ENCODE measurements at regions not wholly inside any gene's neighbourhood (a gene's known extent, or its start where the extent isn't known, plus 50 kb on each side); places are given as distances from the start of the nearest gene placed in this dataset.
"Not testable (repeated sequence)": the region's sequence is repeated elsewhere in the genome, so short reads cannot be mapped to it uniquely, and the experiment has no call there.

GRCh38 chr5:104612005-104612404 is 1049.4 kb upstream of the NUDT12 start:
- DNase-seq (ENCODE audit: low read depth in 2 of 2) = no peak

GRCh38 chr5:104611135-104611767 is 1048.7 kb upstream of the NUDT12 start:
- DNase-seq (ENCODE audit: low read depth in 2 of 2) = no peak

DNA sequence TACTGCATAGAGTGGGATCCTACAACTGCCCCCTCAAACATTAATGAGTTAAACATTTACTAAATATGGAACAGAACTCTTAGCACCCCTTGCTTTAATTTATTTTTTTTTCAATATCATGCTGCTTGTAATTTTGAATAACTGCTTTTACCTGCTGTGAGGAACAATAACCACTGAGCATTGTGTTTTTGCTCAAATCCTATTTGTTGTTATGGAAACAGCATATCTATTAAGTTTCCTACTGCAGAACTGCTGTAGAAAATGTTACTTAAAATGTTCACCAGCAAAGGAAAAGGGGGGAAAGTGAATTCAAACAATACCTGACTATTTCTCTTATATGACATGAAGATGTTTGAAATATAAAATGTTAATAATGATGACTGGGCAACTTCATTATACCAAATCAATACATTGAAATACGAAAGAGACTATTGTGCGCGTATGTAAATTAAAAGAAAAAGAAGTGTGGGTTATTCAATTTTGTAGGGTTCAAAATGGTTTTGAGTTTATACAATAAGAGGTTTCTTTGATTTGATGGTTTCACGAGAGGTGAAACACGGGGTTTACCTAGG is 1043.8 kb upstream of the NUDT12 start:
- no peak for DNase-seq (ENCODE audit: low read depth in 2 of 2)

DNA sequence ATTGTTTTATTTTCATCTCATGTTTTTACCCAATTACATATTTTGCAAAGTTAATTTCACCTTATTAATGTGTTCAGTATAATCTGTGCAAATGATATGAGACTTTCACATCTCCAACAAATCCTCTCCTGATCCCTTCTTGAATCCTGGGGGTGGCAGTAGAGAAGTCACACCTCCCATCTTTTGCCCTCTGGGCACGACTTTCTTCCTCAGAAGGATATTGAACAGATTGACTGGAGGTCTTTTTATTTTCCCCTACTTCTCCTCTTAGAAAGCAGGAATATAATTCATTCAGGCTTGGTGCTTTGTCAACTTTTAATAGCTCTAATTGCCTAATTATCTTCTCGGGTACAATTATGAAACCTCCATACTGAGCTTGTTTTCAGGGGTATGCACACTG is 1037.1 kb upstream of the NUDT12 start:
- DNase-seq (ENCODE audit: low read depth in 2 of 2) = no peak

- no peak for DNase-seq (ENCODE audit: low read depth in 2 of 2)
Observed at GRCh38 chr5:104598285-104598684, 1035.7 kb upstream of the NUDT12 start.

DNA sequence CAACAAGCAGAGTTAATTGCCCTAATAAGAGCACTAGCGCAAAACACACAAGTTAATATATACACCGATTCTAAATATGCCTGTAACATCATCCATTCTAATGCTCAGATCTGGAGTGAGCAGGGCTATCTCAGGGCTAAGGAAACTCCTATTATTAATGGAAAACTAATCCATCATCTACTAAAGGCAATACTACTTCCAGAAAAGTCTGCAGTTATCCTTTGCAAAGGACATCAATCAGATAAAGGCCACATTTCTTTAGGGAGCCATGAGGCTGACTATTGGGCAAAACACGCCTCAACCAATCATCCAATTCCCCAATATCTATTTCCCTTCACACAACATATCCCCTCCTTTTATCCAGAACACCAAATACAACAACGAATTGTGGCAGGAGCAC is 1032.3 kb upstream of the NUDT12 start:
- no peak for DNase-seq (ENCODE audit: low read depth in 2 of 2)

DNA sequence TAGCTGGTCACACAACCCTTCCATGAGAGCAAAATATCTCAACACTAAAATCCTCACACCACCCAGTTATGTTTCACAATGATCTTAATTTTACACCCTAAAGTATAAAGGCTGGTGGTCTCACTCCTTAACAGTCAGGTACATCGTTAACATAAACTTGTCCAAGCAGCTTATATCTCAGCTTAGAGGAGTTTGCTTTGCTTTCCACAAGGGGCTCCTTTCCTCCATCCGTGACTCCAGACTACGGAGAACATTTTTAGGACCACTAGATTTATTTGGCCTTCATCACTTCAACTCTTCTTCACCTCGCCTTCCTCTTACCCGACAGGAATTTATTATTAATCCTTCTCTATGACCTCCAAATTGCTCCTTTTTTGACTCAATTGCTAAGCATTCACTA is 1014.1 kb upstream of the NUDT12 start:
- no peak for DNase-seq (ENCODE audit: low read depth in 2 of 2)

DNA sequence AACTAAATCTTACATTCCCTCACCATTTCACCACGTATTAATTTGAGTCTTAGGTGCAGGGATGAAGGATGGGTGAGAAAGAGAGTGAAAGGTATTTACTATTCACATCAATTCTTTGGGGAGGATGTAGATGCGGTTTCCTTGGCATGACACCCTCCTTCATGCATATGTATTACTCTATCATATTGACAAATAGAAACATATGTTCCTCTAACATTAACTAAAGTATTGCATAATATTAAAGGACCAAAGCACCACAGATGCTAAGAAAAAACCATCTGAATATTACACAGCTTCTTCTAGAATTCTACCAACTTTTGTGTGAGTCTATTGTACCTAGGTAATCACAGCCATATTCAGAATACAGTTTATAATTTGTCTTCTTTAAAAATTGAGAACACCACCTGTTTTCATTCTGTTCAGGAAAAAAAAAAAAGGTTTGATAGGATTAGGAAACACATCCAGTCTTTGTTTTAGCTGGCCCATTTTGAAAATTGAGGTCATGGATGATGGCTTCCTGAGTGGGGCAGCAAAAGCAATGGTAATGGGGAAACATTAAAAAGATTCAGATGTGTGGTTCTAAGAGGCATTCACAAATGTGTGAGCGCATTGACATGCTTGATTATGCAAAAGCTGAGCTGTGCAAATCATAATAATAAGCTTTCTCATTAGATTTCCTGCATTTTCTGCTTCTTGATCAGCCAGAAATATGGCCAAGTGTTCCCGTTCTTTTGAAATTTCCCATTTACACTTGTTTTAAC is 1011.5 kb upstream of the NUDT12 start:
- DNase-seq (ENCODE audit: low read depth in 2 of 2) = no peak

DNA sequence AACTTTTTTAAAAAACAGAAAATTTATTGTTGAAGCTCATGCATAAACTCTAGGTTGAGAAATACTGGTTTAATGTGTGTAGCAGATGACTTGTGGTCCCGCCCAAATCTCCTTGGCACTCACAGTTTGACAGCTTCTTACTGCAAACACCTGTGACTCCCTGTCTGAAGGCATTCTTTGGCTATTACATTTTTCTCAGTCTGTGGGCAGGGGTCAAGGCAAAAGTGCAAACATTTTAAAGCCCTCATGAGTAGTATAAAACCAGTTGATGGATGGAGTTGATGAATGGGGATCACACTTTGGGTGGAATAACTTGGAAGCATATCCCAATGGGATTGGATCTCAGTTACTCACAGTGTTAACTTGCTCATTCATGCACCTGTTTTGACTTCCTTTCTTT is 1007.0 kb upstream of the NUDT12 start:
- DNase-seq (ENCODE audit: low read depth in 2 of 2) = no peak

- no peak for DNase-seq (ENCODE audit: low read depth in 2 of 2)
Observed at GRCh38 chr5:104564530-104564929, 1001.9 kb upstream of the NUDT12 start.

GRCh38 chr5:104556957-104557356 is 994.4 kb upstream of the NUDT12 start:
- DNase-seq (ENCODE audit: low read depth in 2 of 2) = no peak

DNA sequence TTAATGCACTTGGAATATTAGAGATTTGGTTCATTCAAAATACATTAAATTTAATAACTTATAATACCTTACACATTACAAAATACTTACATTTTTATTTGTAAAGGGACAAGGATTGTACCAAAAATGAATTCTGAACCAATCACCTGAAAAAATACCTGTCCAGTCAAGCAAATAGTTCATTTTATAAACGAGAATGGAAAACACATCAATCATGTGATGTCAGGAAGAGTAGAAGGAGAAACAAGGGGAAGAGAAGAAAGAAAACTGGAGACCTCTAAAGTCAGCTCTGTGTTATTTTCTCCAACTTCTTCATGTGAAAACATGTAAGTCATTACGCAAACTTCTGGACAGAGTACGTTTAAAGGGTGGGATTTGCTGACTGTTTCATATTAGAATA is 989.0 kb upstream of the NUDT12 start:
- DNase-seq (ENCODE audit: low read depth in 2 of 2) = no peak

- DNase-seq (ENCODE audit: low read depth in 2 of 2) = not testable (repeated sequence)
Observed at GRCh38 chr5:104546871-104547270, 984.3 kb upstream of the NUDT12 start.

- no peak for DNase-seq (ENCODE audit: low read depth in 2 of 2)
Observed at GRCh38 chr5:104541141-104541785, 978.7 kb upstream of the NUDT12 start.

DNA sequence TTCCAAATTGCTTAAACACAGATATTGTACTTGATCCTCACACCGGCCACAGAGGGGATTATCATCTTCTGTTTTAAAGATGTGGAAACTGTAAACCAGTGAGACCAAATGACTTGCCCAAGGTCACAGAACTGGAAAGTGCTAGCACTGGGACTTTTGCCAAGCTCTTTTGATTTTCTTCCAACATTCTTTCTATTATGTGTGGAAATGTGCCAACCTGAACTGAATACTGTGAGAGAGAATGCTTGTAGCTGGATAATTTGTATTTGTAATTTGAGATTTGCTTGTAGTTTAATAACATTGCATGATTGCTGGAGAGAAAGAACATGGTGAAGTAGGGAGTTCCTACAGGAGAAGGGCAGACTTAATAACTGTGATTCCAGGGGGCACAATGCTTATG is 977.9 kb upstream of the NUDT12 start:
- DNase-seq (ENCODE audit: low read depth in 2 of 2) = no peak

GRCh38 chr5:104539618-104540350 is 977.2 kb upstream of the NUDT12 start:
- no peak for DNase-seq (ENCODE audit: low read depth in 2 of 2)

DNA sequence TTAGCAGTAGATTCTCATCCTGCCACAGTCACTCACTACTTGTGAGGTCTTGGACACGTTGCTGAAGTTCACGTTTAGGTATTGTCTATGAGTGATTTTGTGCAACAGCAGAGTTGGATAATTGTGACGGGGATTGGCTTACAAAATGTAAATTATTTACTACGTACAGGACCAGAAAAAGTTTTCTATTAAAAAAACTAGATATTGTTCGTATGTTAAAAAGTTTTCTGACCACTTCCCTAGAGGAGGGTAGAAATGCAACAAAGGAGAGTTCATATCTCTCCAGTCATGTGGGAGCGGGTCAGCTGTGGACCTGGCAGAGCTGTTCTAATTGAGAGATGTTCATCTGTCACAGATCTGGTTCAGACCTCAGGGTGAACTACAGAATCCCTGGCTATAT is 976.1 kb upstream of the NUDT12 start:
- DNase-seq (ENCODE audit: low read depth in 2 of 2) = no peak

DNA sequence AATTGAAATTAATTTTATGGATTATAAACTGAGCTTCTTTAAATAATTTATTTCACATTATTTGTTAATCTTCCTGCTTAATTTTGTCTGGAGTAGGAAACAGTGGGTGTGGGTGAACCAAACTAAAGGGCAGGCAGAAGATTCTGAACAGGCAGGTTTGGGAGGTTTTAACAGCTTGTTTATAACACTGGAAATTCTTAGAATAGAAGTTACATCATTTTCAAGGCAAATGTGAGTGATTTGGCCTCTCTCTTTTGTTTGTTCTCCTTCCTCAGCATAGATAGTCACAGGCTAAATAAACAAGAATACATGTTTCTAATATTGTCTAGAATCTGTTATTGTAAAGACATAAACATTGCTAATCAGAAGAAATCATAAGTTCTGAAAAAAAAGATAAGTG is 970.9 kb upstream of the NUDT12 start:
- no peak for DNase-seq (ENCODE audit: low read depth in 2 of 2)

DNA sequence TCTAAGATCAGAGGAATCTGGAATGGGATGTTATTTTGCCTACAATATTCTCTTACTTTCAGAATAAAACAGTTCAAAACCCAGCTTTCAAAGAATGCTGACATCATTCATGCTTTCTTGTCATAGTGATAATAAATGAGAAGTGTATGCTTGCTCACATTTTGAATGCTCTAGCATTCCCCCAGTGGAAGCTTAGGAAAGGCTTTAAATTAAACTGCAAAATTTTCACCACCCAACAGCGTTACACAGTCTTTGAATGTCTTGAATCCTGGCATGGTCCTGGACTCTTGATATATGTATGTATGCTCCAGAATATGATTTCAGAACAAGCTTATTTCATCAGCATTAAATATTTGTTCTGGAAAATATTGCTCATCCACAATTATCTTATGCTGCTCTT is 964.3 kb upstream of the NUDT12 start:
- no peak for DNase-seq (ENCODE audit: low read depth in 2 of 2)

GRCh38 chr5:104513640-104514072 is 951.1 kb upstream of the NUDT12 start:
- DNase-seq (ENCODE audit: low read depth in 2 of 2) = no peak

DNA sequence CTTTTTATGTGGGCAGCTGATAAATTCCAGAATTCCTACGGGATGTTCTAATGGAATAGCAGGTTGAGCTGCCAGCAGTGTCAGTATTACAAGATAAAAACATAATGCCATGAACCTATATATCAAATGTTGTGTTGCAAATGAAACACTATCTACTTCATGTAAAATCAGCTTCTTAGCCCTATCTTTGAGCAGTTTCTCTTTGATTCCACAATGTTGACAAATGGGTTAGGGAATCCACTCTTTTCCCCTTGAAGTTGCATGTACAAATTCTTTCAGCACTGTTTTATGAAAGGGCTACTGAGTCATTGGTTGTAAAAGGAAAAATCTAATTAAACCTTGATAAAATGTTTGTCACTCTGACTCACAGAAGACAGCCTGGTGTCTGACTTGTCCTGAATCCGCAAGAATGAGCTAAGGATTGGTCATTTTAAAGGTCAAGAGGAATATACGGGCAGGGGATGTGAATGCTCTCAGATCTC is 950.6 kb upstream of the NUDT12 start:
- no peak for DNase-seq (ENCODE audit: low read depth in 2 of 2)

All from stimulated activated CD4-positive, alpha-beta T cell treated with anti-CD3 and anti-CD28 coated beads, Interleukin-4, amount 100 ng/mL, for 48 hours (primary cell).